ENCODE measurements at regions not wholly inside any gene's neighbourhood (a gene's known extent, or its start where the extent isn't known, plus 50 kb on each side); places are given as distances from the start of the nearest gene placed in this dataset.
A peak's percentile ranks its signal among the peaks of the same experiment; 100 is the strongest.
"Not testable (repeated sequence)": the region's sequence is repeated elsewhere in the genome, so short reads cannot be mapped to it uniquely, and the experiment has no call there.

DNA sequence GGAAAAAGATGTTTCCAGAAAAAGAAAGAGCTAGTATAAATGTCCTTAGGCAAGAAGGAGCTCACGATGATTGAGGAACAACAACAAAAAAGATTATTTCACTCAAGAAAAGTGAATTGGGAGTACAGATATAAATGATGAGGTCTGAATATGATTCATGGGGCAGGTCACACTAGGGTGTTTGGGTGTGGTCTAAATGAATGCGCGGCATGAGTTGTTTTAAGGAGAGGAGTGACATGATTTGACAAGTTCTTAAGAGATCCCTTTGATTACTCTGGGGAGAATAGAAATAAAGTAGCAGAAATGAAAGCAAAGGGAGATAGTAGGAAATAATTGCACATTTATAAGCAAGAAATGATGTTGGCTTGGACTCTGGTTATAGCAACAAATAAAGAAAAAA is 59.3 kb downstream of the NUTM2D start:
- DNase-seq (ENCODE audit: low read depth in 2 of 2): not testable (repeated sequence)

DNA sequence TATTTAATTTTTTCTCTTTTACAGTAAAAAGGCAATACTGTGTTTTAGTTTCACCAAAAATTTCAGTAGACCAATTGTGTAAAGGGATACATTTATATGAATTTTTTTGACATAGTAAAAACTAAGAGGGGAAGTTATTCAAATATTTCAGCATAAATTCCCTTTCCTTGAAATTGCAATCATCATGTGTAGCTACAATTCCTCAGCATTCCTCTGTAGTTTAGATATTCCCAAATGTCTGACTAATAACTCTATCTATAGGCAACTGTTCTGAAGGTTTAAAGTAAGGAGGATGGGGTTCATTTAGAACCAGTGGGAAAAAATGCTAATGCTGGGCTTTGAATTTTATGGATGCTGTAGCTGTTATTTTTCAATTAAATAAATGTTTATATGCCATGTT is 65.1 kb downstream of the NUTM2D start:
- not testable (repeated sequence) for DNase-seq (ENCODE audit: low read depth in 2 of 2)

DNA sequence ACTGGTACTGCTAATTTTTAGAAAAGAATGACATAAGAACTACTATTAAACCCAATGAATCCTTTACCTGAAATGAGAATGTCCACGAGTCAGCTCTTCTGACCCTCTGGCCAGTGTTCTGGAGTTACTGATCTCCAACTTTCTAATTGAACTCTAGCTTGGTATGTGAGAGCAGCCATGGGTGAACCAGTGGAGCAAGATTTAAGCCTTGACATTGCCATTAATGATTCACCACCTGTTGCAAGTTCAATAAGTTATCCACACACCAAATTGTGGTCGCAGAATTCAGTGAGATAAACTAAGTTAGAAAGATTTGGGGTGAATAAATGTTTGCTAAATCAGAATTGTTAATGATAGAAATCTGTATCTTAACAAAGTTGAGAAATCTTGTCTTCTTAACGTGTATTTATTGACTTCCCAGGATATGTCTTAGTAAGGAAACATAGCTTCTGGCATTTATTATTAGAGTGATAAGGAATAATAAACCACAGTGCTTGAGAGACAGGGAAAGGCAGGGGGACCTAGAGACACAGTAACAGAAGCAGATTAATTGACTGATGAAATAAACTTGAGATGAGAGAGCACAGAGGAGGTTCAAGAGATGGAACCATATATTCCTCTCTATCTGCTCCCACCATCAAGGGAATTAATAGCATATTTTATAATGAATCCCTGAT is 67.3 kb downstream of the NUTM2D start:
- not testable (repeated sequence) for DNase-seq (ENCODE audit: low read depth in 2 of 2)

DNA sequence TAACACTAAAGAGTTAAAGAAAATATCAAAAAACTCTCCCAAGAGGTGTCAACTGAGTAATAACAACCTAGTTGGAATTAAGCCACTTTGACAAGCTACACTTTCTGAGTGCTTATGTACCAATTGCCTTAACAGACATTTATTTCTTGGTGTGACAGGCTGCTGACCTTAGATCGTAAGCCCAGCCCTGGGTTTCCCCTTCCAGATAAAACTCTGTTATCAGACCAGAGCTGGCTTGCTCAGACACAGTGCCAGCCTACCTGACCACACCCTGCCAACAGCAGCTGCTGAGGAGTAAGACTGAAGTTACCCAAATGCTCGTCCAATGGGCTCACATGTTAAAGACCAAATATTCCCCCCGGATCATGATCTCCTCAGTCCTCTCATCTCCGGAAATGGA is 70.9 kb upstream of the MINPP1 start:
- DNase-seq (ENCODE audit: low read depth in 2 of 2): not testable (repeated sequence)

DNA sequence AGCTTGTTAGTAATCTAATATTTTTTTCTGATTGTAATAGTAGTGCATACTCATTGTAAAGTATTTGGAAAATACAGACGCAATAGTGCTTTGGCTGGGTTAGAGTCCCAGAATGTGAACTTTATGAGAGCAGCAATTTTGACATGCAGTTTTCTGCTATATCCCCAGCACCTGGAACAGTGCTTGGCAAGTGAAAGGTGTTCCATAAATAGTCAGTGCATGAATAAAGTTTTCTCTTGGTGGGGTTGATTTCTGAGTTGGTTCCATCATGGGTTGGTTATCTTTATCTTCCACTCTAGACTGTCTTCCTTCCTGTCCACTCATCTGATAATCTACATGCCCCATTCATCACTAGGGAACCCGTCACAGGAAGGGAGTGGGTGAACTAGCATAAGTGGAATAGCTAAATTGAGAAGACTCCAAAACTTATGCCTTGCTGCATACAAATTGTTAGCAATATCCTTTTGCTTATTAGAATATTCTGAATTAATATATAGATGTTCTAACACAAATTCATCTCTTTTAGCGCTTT is 69.3 kb upstream of the MINPP1 start:
- DNase-seq (ENCODE audit: low read depth in 2 of 2): not testable (repeated sequence)

DNA sequence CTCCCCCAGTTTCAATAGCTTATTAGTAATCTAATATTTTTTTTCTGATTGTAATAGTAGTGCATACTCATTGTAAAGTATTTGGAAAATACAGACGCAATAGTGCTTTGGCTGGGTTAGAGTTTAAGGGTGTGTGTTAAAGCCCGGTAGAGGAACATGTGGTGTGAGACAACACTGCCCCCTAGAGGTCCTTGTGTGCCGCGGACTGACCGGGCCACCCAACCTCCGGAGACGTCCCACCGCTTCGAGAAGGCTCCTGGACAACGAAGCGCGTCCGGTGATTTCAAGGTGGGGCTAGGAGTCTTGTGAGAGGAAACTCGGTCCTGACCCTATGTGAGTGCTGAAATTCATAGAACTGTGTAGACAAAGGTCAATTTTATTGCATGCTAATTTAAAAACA is 68.6 kb upstream of the MINPP1 start:
- peak in 1 of 2 experiments; percentile 0 for DNase-seq (ENCODE audit: low read depth in 2 of 2)

DNA sequence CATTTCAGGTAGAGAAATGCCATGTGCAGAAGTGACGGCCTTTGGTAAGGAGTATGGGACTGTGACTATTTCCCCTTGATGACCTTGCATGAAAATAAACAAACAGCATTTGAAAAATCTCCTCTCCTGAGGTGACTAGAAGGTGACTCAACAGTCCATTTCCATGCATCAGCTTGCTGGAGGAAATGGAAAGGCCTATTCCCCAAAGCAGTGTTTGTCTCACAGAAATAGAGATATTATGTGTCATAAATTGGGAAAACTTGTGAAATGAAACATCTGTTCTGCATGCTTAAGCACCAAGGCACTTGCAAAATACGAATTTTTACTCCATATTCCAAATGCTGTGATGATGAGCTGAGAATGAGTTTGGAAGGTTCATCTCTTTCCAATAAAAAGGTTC is 67.2 kb upstream of the MINPP1 start:
- not testable (repeated sequence) for DNase-seq (ENCODE audit: low read depth in 2 of 2)

Data from stimulated activated CD4-positive, alpha-beta T cell treated with anti-CD3 and anti-CD28 coated beads, Interleukin-12 subunit alpha, Interleukin-12 subunit beta, amount 100 ng/mL, for 24 hours (primary cell).